Thyroid gland (tissue), 4 donors: ENCODE measurements at regions not wholly inside any gene's neighbourhood (a gene's known extent, or its start where the extent isn't known, plus 50 kb on each side); places are given as distances from the start of the nearest gene placed in this dataset.

Experiments used
- POLR2A ChIP-seq, 2 donors: fragments of 450-650 bp; IDR thresholded peaks; one replicate each; pipeline ENCODE4 v1.6.1; 2017; ENCODE audit warnings: antibody characterized with exemption in 2 of 2, mild to moderate bottlenecking in 2 of 2, moderate library complexity in 1 of 2
- TF ChIP-seq, protein P1 (sequence below), 6 experiments: fragments of 200-600 bp in 3 of 6; fragments of 450-650 bp in 3 of 6; sonication (generic) in 3 of 6; IDR thresholded peaks; one replicate each; pipeline ENCODE4 v1.5.1; 2016 to 2019; ENCODE audit warnings: antibody characterized with exemption in 6 of 6, mild to moderate bottlenecking in 2 of 6, inconsistent platforms in 1 of 6, moderate library complexity in 1 of 6

DNA sequence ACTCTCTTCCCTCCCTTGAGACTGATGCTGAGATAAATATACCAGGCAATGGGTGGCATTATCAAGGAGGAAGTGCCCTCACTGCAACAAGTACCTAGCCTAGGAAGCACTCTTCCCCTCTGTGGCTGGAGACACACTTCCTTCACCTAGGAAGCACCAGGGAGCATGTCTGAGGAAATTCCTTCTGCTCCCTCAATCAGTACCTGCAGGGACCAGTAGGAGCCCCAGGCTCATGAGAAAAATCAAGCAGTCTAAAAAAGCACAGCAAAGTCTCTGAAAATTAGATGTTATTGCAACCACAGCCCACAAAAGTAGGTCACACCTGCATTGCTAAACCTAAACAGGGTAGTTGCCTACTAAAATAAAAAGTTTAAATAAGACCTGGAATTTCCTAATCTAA lies 78.2 kb upstream of the TRPM1 start:
- TF ChIP-seq, protein P1, sequence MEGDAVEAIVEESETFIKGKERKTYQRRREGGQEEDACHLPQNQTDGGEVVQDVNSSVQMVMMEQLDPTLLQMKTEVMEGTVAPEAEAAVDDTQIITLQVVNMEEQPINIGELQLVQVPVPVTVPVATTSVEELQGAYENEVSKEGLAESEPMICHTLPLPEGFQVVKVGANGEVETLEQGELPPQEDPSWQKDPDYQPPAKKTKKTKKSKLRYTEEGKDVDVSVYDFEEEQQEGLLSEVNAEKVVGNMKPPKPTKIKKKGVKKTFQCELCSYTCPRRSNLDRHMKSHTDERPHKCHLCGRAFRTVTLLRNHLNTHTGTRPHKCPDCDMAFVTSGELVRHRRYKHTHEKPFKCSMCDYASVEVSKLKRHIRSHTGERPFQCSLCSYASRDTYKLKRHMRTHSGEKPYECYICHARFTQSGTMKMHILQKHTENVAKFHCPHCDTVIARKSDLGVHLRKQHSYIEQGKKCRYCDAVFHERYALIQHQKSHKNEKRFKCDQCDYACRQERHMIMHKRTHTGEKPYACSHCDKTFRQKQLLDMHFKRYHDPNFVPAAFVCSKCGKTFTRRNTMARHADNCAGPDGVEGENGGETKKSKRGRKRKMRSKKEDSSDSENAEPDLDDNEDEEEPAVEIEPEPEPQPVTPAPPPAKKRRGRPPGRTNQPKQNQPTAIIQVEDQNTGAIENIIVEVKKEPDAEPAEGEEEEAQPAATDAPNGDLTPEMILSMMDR (IDR thresholded peaks at IDR 0.05) = no peak
- TF ChIP-seq POLR2A (IDR thresholded peaks at IDR 0.05) = no peak
